ENCODE measurements at regions not wholly inside any gene's neighbourhood (a gene's known extent, or its start where the extent isn't known, plus 50 kb on each side); places are given as distances from the start of the nearest gene placed in this dataset.

GRCh38 chr1:55323760-55324159 lies 108.6 kb upstream of the USP24 start:
- ChIA-PET CTCF (no interaction called here), POLR2A (no interaction called here)

GRCh38 chr1:55322842-55323241 lies 107.7 kb upstream of the USP24 start:
- CTCF ChIA-PET, result no interaction called here
- POLR2A ChIA-PET, result no interaction called here

DNA sequence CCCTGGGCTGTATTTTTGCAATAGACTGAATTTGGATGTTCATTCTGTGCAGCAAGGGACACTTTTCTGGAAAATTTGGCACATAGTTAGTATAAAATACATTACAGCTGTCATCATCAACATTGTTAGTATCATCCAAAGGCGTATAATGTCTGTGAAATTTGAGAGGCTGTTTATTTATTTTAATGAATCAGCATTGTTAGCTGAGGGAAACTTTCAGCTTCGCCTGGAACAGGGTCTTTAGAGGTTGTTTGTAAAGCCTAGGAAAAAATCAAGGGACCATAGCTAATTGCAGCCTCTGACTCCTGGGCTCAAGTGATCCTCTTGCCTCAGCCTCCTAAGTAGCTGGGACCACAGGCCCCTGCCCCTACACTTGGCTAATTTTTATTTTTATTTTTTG lies 106.8 kb upstream of the USP24 start:
- POLR2A ChIA-PET, result no interaction called here
- CTCF ChIA-PET, result no interaction called here

GRCh38 chr1:55320891-55321290 lies 105.7 kb upstream of the USP24 start:
- POLR2A ChIA-PET, result no interaction called here
- CTCF ChIA-PET, result no interaction called here

GRCh38 chr1:55318116-55318817 lies 103.1 kb upstream of the USP24 start:
- POLR2A ChIA-PET, result no interaction called here
- CTCF ChIA-PET, result no interaction called here

GRCh38 chr1:55317673-55318072 lies 102.5 kb upstream of the USP24 start:
- CTCF ChIA-PET, result no interaction called here
- POLR2A ChIA-PET, result no interaction called here

DNA sequence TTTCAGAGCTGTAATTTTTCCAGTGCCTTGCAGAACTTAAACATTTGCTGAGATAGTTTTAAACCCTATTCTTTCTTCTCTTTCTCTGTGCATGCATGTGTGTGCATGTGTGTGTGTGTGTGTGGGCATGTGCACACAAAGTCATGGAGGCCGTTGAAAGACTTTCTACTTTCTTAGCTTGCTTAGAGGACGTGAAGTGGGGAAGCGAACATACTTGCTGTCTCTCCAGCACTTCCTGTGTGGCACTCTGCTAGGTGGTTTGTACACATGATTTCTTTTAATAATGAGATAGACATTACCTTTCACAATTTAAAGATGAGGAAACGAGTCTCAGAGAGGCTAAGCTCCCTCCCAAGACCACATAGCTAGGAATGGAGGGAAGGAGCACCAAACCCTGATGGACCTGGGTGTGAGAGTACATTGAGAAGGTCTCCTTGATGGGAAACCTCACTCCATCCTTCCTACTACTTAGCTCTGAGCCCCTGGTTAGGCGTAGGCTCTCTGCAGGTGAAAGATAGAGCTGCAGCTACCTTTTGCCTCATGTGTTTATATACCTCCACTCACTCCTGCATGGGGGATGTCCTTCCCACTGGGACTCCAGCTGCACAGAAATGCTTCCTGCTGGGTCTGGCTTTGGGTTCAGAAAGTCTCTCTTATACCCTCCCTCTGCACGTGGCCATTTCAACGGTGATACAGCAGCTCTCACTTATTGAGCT lies 101.9 kb upstream of the USP24 start:
- CTCF ChIA-PET, result no interaction called here

GRCh38 chr1:55316502-55316901 lies 101.3 kb upstream of the USP24 start:
- ChIA-PET CTCF (no interaction called here), POLR2A (no interaction called here)

More for the DNA sequence above, 101.9 kb upstream of the USP24 start:
- POLR2A ChIA-PET, result no interaction called here

DNA sequence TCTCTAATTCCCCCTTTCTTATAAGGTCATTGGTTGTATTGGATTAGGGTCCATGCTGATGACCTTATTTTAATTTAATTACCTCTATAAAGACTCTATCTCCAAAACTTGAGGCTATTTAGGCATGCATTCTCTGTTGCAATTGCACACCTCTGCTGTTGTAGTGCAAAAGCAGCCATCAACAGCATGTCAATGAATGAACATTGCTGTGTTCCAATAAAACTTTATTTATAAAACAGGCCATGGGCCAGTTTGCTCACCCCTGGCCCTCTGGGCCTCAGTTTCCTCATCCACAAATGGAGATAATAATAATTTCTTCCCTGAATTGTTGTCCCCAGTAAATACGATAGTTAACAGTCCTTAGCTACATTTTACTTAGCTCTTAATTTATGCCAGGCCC lies 100.4 kb upstream of the USP24 start:
- ChIA-PET POLR2A (no interaction called here), CTCF (no interaction called here)

GRCh38 chr1:55314740-55315139 lies 99.6 kb upstream of the USP24 start:
- POLR2A ChIA-PET, result no interaction called here
- CTCF ChIA-PET, result no interaction called here

DNA sequence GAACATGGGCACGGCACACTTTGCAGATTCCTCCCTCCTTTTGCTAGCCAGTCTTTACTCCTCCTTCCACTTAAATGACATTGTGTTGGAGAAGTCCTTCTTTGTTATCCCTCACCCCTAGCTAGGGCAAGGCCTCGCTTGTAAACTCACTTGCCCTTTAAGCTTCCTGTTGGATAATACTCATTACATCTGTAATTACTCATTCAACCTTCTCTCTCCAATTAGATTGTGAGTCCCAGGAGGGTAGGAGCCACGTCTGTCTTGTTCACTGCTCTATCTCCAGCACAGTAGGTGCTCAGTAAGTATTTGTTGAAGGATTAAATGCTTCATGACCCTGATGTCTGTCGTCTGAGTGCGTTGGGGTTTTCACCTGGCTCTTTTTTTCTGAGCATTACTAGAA lies 98.7 kb upstream of the USP24 start:
- ChIA-PET POLR2A (no interaction called here), CTCF (interaction anchor here (0.6 to 1.3 kb wide), 2 partner anchors 36 to 1516 kb away, joined by 3 read pairs; no protein-coding TSS in a partner anchor)

DNA sequence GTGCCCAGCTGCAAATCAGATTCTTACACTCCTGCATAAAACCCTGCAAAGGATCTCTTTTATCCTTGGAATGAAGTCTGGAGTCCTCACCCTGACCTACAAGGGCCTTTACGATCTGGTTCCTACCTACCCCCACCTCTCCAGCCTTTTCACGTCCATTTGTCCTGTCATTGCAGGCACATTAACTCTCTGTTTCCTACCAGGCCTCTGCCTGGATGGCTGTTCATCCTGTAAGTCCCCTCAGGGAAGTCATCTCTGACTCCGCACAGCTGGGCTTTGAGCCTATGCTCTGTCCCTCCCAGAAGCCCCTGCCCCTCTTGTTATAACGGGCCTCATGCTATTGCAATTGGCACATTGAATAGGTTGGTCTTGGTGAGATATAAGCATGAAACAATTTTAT lies 96.8 kb upstream of the USP24 start:
- ChIA-PET POLR2A (interaction anchor here (0.7 kb wide), 1 partner anchor 426 kb away, joined by 5 read pairs; no protein-coding TSS in a partner anchor), CTCF (no interaction called here)

DNA sequence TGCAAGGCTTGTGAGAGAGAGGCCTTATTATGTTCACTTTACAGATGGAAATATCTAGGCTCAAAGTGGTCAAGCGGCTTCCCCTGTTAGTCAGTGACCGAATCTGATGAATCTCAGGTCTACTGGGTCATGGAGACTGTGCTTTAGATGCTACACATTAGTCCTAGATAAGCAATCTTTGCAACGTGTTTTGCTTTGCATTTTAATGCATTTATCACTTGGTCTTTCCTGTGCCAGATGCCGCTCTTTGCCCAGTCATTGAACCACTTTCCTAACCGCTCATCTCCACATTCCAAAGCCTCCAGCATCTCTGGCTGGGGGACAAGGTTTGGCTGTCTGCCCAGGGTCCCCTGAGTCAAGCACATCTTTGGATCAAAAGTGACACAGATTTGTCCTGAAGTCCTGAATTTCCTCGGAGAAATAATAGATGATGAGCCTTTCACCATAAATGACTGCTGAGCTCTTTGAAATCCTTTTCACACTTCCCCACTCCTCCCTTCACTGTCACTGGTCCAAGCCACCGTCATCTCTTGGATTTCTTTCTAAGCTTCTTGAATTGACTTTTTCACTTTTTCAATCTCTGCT lies 96.0 kb upstream of the USP24 start:
- ChIA-PET POLR2A (interaction anchor here (0.7 kb wide), 1 partner anchor 425 kb away, joined by 5 read pairs; no protein-coding TSS in a partner anchor), CTCF (interaction anchor here (1.1 kb wide), 1 partner anchor 136 kb away, joined by 3 read pairs; no protein-coding TSS in a partner anchor)

DNA sequence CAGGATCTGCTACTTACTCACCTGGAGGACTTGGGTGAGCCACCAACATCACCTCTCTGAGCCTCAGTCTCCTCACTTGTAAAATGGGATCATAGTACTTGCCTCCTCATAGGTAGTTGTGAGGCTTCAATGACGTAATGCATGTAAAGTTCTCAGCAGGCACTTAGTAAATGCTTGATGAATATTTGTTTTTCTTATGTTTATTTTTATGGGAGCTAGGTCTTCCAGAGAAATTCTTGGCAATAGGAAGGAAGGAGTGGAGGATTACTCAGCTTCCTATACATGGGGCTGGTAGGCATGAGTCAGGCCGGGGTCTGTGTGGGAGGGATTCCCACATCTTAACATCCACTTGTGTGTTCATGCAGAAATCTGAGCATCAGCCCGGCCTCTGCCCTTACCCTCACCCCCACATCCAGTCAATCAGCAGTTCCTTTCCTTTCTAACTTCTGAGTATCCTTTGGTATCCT lies 95.4 kb upstream of the USP24 start:
- POLR2A ChIA-PET, result no interaction called here
- CTCF ChIA-PET, result interaction anchor here (1.1 kb wide), 1 partner anchor 136 kb away, joined by 3 read pairs; no protein-coding TSS in a partner anchor

- ChIA-PET CTCF (interaction anchor here (0.6 kb wide), 1 partner anchor 28 kb away, joined by 3 read pairs; no protein-coding TSS in a partner anchor), POLR2A (no interaction called here)
These were observed 94.8 kb upstream of the USP24 start for GRCh38 chr1:55309786-55310504.

GRCh38 chr1:55309053-55309452 lies 93.9 kb upstream of the USP24 start:
- POLR2A ChIA-PET, result no interaction called here

GRCh38 chr1:55305735-55306134 lies 90.6 kb upstream of the USP24 start:
- ChIA-PET POLR2A (no interaction called here), CTCF (no interaction called here)

More at GRCh38 chr1:55309053-55309452, 93.9 kb upstream of the USP24 start:
- CTCF ChIA-PET, result interaction anchor here (0.6 kb wide), 1 partner anchor 29 kb away, joined by 3 read pairs; no protein-coding TSS in a partner anchor

DNA sequence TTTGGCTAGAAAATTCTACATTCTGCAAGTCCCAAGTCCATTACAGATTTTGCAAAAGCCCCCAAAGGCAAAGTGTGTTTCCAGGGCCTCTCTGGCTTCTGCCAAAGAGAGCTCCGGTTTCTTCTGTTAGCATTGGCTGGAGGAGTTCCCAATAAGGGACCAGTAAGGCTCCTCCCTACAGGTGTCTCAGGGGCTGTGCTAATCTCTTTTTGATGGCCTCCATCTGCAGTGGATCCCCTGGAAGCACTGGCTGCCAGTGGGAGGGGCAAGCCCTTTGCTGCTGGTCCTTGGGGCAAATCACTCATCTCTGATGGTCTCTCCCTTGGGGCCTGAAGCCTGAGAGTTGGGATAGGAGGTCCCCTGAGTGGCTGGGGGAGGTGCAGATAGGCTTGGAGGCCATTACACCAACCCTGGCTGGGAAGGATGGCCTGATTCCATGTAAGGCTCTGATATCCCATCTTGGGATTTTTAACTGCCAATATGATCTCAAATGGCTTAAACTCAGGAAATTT lies 89.1 kb upstream of the USP24 start:
- CTCF ChIA-PET, result no interaction called here
- POLR2A ChIA-PET, result no interaction called here

DNA sequence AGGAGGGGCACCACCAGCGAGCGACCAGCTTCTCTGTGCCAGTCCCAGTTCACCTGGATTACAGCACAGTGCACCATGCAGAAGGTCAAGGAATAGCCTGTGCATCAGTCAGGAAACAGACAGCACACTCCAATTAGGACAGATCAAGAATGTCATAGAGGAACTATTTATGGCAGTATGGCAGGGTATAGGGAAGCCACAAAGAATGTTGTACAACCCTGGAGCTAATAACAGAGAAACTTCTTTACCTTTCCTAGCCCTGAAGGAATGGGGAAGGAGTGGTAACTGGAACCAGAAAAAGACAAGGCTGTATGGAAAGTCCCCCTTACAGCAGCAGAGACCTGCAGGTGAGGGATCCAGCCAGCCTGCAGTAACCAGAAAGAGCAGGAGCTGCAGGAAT lies 87.8 kb upstream of the USP24 start:
- CTCF ChIA-PET, result no interaction called here
- POLR2A ChIA-PET, result no interaction called here

GRCh38 chr1:55301912-55302311 lies 86.7 kb upstream of the USP24 start:
- ChIA-PET CTCF (no interaction called here), POLR2A (no interaction called here)

All from activated CD8-positive, alpha-beta memory T cell treated with anti-CD3 and anti-CD28 coated beads for 36 hours (primary cell).